Fibroblast of upper back skin (primary cell): ENCODE measurements at regions not wholly inside any gene's neighbourhood (a gene's known extent, or its start where the extent isn't known, plus 50 kb on each side); places are given as distances from the start of the nearest gene placed in this dataset.

Experiments used
- DNase-seq: peaks from one replicate; pipeline ENCODE4 v3.0.0-alpha.2; 2013

- no peak for DNase-seq
These were observed 210.6 kb upstream of the CDH4 start for GRCh38 chr20:61041481-61041880.

- no peak for DNase-seq
These were observed 209.3 kb upstream of the CDH4 start for GRCh38 chr20:61042506-61043385.

GRCh38 chr20:61043681-61044080, 208.4 kb upstream of the CDH4 start:
- DNase-seq: no peak

GRCh38 chr20:61044499-61044898, 207.6 kb upstream of the CDH4 start:
- no peak for DNase-seq

- no peak for DNase-seq
These were observed 207.0 kb upstream of the CDH4 start for GRCh38 chr20:61045091-61045490.

GRCh38 chr20:61045876-61046585, 206.0 kb upstream of the CDH4 start:
- DNase-seq: no peak

GRCh38 chr20:61046721-61047351, 205.2 kb upstream of the CDH4 start:
- no peak for DNase-seq

- DNase-seq: no peak
These were observed 204.5 kb upstream of the CDH4 start for GRCh38 chr20:61047515-61047914.

GRCh38 chr20:61048302-61048701, 203.8 kb upstream of the CDH4 start:
- DNase-seq: no peak

GRCh38 chr20:61049684-61050083, 202.4 kb upstream of the CDH4 start:
- no peak for DNase-seq

- DNase-seq: no peak
These were observed 201.6 kb upstream of the CDH4 start for GRCh38 chr20:61050336-61050890.

GRCh38 chr20:61052195-61052750, 199.8 kb upstream of the CDH4 start:
- no peak for DNase-seq

- no peak for DNase-seq
These were observed 199.2 kb upstream of the CDH4 start for GRCh38 chr20:61052776-61053442.

- no peak for DNase-seq
These were observed 198.6 kb upstream of the CDH4 start for GRCh38 chr20:61053487-61053886.

- DNase-seq: no peak
These were observed 198.2 kb upstream of the CDH4 start for GRCh38 chr20:61053889-61054288.

- no peak for DNase-seq
These were observed 197.7 kb upstream of the CDH4 start for GRCh38 chr20:61054411-61054810.

GRCh38 chr20:61055180-61056010, 196.7 kb upstream of the CDH4 start:
- no peak for DNase-seq

GRCh38 chr20:61056116-61056515, 195.9 kb upstream of the CDH4 start:
- no peak for DNase-seq

- DNase-seq: no peak
These were observed 195.2 kb upstream of the CDH4 start for GRCh38 chr20:61056627-61057442.

- no peak for DNase-seq
These were observed 194.5 kb upstream of the CDH4 start for GRCh38 chr20:61057443-61058121.
